Esophagus muscularis mucosa (tissue), 4 donors: ENCODE measurements at regions not wholly inside any gene's neighbourhood (a gene's known extent, or its start where the extent isn't known, plus 50 kb on each side); places are given as distances from the start of the nearest gene placed in this dataset.

Experiments
- DNase-seq: peaks from one replicate; pipeline ENCODE4 v3.0.0-alpha.2; 2017; ENCODE audit errors: extremely low spot score
- H3K27ac ChIP-seq, 4 donors: fragments of 200-600 bp; sonication (generic); replicated peaks in 1 of 4; 1 replicate in 3 of 4; 2 replicates in 1 of 4; pipeline ENCODE4 v1.5.1; 2016 to 2019; ENCODE audit warnings: mild to moderate bottlenecking in 1 of 4
- H3K27me3 ChIP-seq, 4 donors: fragments of 200-600 bp; sonication (generic); one replicate each; pipeline versions ENCODE4 v1.5.1 to v1.6.0; 2016 to 2019
- H3K36me3 ChIP-seq, 4 donors: fragments of 200-600 bp; sonication (generic); one replicate each; pipeline ENCODE4 v1.5.1; 2016 to 2019
- H3K4me1 ChIP-seq, 4 donors: fragments of 200-600 bp; sonication (generic); one replicate each; pipeline ENCODE4 v1.5.1; 2016 to 2019
- H3K4me3 ChIP-seq, 4 donors: fragments of 200-600 bp; sonication (generic); 1 replicate in 2 of 4; 2 replicates in 2 of 4; pipeline ENCODE4 v1.5.1; 2016 to 2019; ENCODE audit warnings: mild to moderate bottlenecking in 4 of 4, moderate library complexity in 1 of 4
- H3K9me3 ChIP-seq, 4 donors: fragments of 200-600 bp; sonication (generic); 1 replicate in 3 of 4; 2 replicates in 1 of 4; pipeline ENCODE4 v1.5.1; 2016 to 2019
- CTCF ChIP-seq, 3 experiments: fragments of 200-600 bp in 2 of 3; fragments of 450-650 bp in 1 of 3; sonication (generic) in 2 of 3; IDR thresholded peaks; one replicate each; pipeline ENCODE4 v1.5.1; 2017 to 2019; ENCODE audit warnings: antibody characterized with exemption in 3 of 3, mild to moderate bottlenecking in 2 of 3, moderate library complexity in 1 of 3
- EP300 ChIP-seq: sonication (generic); formaldehyde crosslinking; IDR thresholded peaks from one replicate; pipeline ENCODE4 v1.6.1; 2017; ENCODE audit warnings: antibody characterized with exemption
- POLR2A ChIP-seq: fragments of 450-650 bp; IDR thresholded peaks from one replicate; pipeline ENCODE4 v1.6.1; 2017; ENCODE audit warnings: antibody characterized with exemption, moderate library complexity, mild to moderate bottlenecking, low read depth
- POLR2AphosphoS5 ChIP-seq, 2 donors: sonication (generic); formaldehyde crosslinking; IDR thresholded peaks; one replicate each; pipeline ENCODE4 v1.6.1; 2017; ENCODE audit warnings: antibody characterized with exemption in 2 of 2
- WGBS: methylation state at CpG from one replicate; pipeline ENCODE4 v1.1.5; 2018; 5-methylcytosine and 5-hydroxymethylcytosine counted together
- intact Hi-C: fragments of 100-400 bp; cut with DNase I; formaldehyde crosslinking; loops from one replicate; pipeline ENCODE4 v1.15.1; 2023

DNA sequence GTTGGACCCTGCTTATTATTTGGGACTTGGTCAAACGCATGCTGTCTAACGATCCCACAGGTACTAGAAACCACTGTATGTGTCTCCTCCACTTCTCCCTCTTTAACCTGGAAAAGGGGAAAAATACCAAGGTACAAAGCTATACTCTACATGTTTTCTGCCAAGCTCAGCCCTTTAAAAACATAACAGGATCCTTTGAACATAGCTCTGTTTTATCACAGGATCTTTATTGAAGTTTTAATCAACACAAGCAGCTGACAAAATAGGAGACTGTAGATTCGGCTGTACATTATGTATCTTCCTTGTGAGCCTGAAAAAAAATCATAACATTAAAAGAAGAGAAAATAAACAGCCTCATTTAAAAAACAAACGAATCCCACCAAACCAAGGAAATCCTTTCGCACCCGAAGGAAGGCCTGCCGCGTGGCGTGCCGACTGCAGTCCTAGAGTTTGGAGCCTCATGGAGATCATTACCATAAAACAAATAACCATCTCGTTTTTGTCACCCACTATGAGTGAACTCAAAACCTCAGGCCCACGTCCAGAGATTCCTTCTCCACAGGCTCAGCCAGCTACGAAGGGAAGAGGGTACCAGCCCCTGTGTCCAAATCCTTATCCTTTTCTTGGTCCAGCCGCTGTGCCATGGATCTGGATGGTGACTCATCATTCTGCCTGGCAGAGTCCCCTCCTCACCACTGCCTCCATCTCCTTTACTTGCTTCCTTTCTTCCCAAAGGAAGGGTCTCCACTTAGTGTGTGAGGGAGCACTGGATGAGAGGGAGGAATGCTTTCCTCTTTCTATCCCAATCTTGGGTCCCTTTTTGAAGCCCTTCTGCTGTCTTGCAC lies 651.1 kb downstream of the CCDC171 start:
- Histone ChIP-seq H3K4me1 (peaks cover 0 to 6% (median 3%) of the 10 kb centered on the region in 4 donors), H3K4me3 (no peak overlapping the region), H3K9me3 (no peaks in the 10 kb centered on the region), H3K36me3 (no peaks in the 10 kb centered on the region), H3K27me3 (no peaks in the 10 kb centered on the region), H3K27ac (no peak overlapping the region)
- DNase-seq: no peak
- TF ChIP-seq POLR2AphosphoS5 (IDR thresholded peaks at IDR 0.05): no peak
- 86% methylated on average over 14 of the region's 14 CpGs for WGBS
- intact Hi-C loops: no loop called here

GRCh38 chr9:16205455-16205854 lies 652.6 kb downstream of the CCDC171 start:
- H3K9me3 ChIP-seq: no peaks in the 10 kb centered on the region
- TF ChIP-seq CTCF (IDR thresholded peaks at IDR 0.05): no peak
- no peak for TF ChIP-seq POLR2A
- no peak for TF ChIP-seq EP300
- no peak for TF ChIP-seq POLR2AphosphoS5 (IDR thresholded peaks at IDR 0.05)
- intact Hi-C loops: no loop called here
- no peaks in the 10 kb centered on the region for H3K27me3 ChIP-seq
- peak; percentile 68 for DNase-seq
- 100% methylated on average over 1 of the region's 2 CpGs for WGBS
- no peak overlapping the region for H3K4me3 ChIP-seq
- H3K36me3 ChIP-seq: no peaks in the 10 kb centered on the region
- H3K27ac ChIP-seq: no peak overlapping the region
- peaks cover 0 to 6% (median 3%) of the 10 kb centered on the region in 4 donors for H3K4me1 ChIP-seq

- Histone ChIP-seq H3K4me1 (peaks cover 0 to 6% (median 3%) of the 10 kb centered on the region in 4 donors), H3K36me3 (no peaks in the 10 kb centered on the region), H3K4me3 (no peak overlapping the region), H3K9me3 (no peaks in the 10 kb centered on the region), H3K27me3 (no peaks in the 10 kb centered on the region), H3K27ac (no peak overlapping the region)
- 92% methylated on average over 3 of the region's 3 CpGs for WGBS
- intact Hi-C loops: no loop called here
- DNase-seq: peak; percentile 24
- TF ChIP-seq POLR2A: no peak
- TF ChIP-seq EP300: no peak
- TF ChIP-seq CTCF (IDR thresholded peaks at IDR 0.05): no peak
- TF ChIP-seq POLR2AphosphoS5 (IDR thresholded peaks at IDR 0.05): no peak
Measured at GRCh38 chr9:16206518-16206917, 653.7 kb downstream of the CCDC171 start.

DNA sequence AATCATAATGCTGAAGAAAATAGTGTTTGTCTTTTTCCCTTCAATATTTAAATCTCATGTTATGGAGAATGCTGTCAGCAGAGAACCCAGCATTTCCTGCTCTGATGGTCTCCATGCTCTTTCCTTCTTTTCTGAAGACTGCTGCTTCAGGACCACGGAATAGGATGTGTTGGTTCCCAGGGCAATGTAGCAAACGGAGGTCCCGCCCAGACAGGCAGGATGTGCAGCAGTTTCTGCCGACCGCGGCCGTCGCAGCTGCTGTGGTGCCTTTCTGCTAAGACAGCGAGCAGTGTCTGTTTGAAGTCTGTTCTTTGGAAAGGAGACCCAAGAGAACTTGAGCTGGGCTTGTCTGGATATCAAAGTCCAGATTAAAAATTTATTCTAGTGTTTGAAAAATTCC lies 654.3 kb downstream of the CCDC171 start:
- H3K4me3 ChIP-seq: no peak overlapping the region
- no peak overlapping the region for H3K27ac ChIP-seq
- H3K9me3 ChIP-seq: no peaks in the 10 kb centered on the region
- H3K27me3 ChIP-seq: no peaks in the 10 kb centered on the region
- no peak for DNase-seq
- no peaks in the 10 kb centered on the region for H3K36me3 ChIP-seq
- WGBS: 70% methylated on average over 7 of the region's 9 CpGs
- no peak for TF ChIP-seq CTCF (IDR thresholded peaks at IDR 0.05)
- TF ChIP-seq POLR2A: no peak
- TF ChIP-seq EP300: no peak
- TF ChIP-seq POLR2AphosphoS5 (IDR thresholded peaks at IDR 0.05): no peak
- intact Hi-C loops: no loop called here
- H3K4me1 ChIP-seq: peaks cover 0 to 6% (median 3%) of the 10 kb centered on the region in 4 donors

DNA sequence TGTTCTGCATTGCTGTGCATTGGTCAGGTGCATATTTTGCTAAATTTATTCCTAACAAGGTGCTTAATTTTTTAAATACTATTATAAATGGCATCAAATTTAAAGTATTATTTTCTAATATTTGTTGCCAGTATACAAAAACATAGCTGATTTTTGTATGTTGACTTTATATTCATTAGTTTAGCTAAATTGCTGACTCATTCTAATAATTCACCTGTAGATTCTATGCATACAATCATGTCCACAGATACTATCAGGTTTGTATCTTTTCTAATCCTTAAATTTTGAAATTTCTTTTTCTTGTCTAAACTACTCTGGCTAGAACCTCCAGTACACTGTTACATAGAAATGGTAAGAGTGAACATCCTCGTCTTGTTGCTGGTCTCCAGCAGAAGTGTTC lies 657.6 kb downstream of the CCDC171 start:
- H3K36me3 ChIP-seq: no peaks in the 10 kb centered on the region
- DNase-seq: no peak
- WGBS: 92% methylated on average over 1 of the region's 1 CpG
- no peak overlapping the region for H3K27ac ChIP-seq
- H3K4me1 ChIP-seq: peaks cover 10 to 24% (median 21%) of the 10 kb centered on the region in 4 donors
- TF ChIP-seq POLR2A (no peak), POLR2AphosphoS5 (IDR thresholded peaks at IDR 0.05) (no peak), CTCF (IDR thresholded peaks at IDR 0.05) (no peak), EP300 (no peak)
- H3K4me3 ChIP-seq: no peak overlapping the region
- H3K27me3 ChIP-seq: no peaks in the 10 kb centered on the region
- intact Hi-C loops: no loop called here
- H3K9me3 ChIP-seq: no peaks in the 10 kb centered on the region
